Liver (tissue), 3 donors: ENCODE measurements at regions not wholly inside any gene's neighbourhood (a gene's known extent, or its start where the extent isn't known, plus 50 kb on each side); places are given as distances from the start of the nearest gene placed in this dataset.

Experiments
- ATF3 ChIP-seq: IDR thresholded peaks from 2 replicates; pipeline ENCODE4 v1.6.1; 2016; ENCODE audit warnings: antibody characterized with exemption
- CTCF ChIP-seq: fragments of 150-350 bp; IDR thresholded peaks from 2 replicates; pipeline ENCODE4 v1.5.1; 2017; ENCODE audit warnings: improper control_type of control experiment, low read depth, low read length; ENCODE audit not compliant: missing input control
- GABPA ChIP-seq, 2 donors: IDR thresholded peaks in 1 of 2; conservative IDR thresholded peaks in 1 of 2; 2 replicates each; pipeline ENCODE4 v1.6.1; 2016; ENCODE audit warnings: antibody characterized with exemption in 2 of 2, mild to moderate bottlenecking in 1 of 2, moderate library complexity in 1 of 2
- JUND ChIP-seq, 2 donors: IDR thresholded peaks; 2 replicates each; pipeline ENCODE4 v1.6.1; 2016; ENCODE audit warnings: antibody characterized with exemption in 2 of 2
- MAX ChIP-seq: IDR thresholded peaks from 2 replicates; pipeline ENCODE4 v1.6.1; 2016; ENCODE audit warnings: antibody characterized with exemption
- RAD21 ChIP-seq, 2 donors: IDR thresholded peaks; 2 replicates each; pipeline ENCODE4 v1.6.1; 2016; ENCODE audit warnings: antibody characterized with exemption in 2 of 2, mild to moderate bottlenecking in 2 of 2
- REST ChIP-seq: IDR thresholded peaks from 2 replicates; pipeline ENCODE4 v1.6.1; 2016; ENCODE audit warnings: antibody characterized with exemption, mild to moderate bottlenecking
- SP1 ChIP-seq: IDR thresholded peaks from 2 replicates; pipeline ENCODE4 v1.6.1; 2018; ENCODE audit warnings: antibody characterized with exemption, mild to moderate bottlenecking
- TAF1 ChIP-seq: conservative IDR thresholded peaks from 2 replicates; pipeline ENCODE4 v1.6.1; 2016; ENCODE audit warnings: antibody characterized with exemption, mild to moderate bottlenecking
- donor health status: healthy.
- donor health status: healthy.

- TF ChIP-seq CTCF (no peak), SP1 (no peak), ATF3 (no peak), TAF1 (no peak), REST (no peak), MAX (no peak), RAD21 (IDR thresholded peaks at IDR 0.05) (no peak), GABPA (IDR thresholded peaks at IDR 0.05 in 1 of 2, conservative IDR thresholded peaks at IDR 0.05 in 1 of 2) (no peak), JUND (IDR thresholded peaks at IDR 0.05) (no peak)
Measured at GRCh38 chr3:72219752-72220151, 434.8 kb upstream of the PROK2 start.
